Aorta (tissue), 5 donors: ENCODE measurements at regions not wholly inside any gene's neighbourhood (a gene's known extent, or its start where the extent isn't known, plus 50 kb on each side); places are given as distances from the start of the nearest gene placed in this dataset.

Experiments
- ATAC-seq: fragments of 200-7000 bp; cut with Tn5 transposase; one replicate; pipeline ENCODE4 v1.9.1; 2022; ENCODE audit warnings: moderate library complexity; ENCODE audit not compliant: low FRiP score
- DNase-seq, 2 donors: peaks; one replicate each; pipeline ENCODE4 v3.0.0-alpha.2; 2020
- H3K27ac ChIP-seq, 2 donors: one replicate each; pipeline ENCODE4 v1.5.1; 2013; ENCODE audit warnings: low read length in 2 of 2, mild to moderate bottlenecking in 2 of 2, moderate library complexity in 2 of 2, control low read depth in 1 of 2, inconsistent platforms in 1 of 2, low read depth in 1 of 2
- H3K27me3 ChIP-seq, 2 donors: one replicate each; pipeline ENCODE4 v1.6.1; 2013; ENCODE audit warnings: control low read depth in 1 of 2, low read length in 1 of 2, mild to moderate bottlenecking in 1 of 2, moderate library complexity in 1 of 2; ENCODE audit not compliant: insufficient read depth in 2 of 2, control insufficient read depth in 1 of 2
- H3K36me3 ChIP-seq, 2 donors: one replicate each; pipeline ENCODE4 v1.6.1; 2013; ENCODE audit warnings: control low read depth in 1 of 2, low read length in 1 of 2, mild to moderate bottlenecking in 1 of 2; ENCODE audit not compliant: insufficient read depth in 2 of 2, control insufficient read depth in 1 of 2
- H3K4me1 ChIP-seq, 2 donors: one replicate each; pipeline ENCODE4 v1.6.1; 2013; ENCODE audit warnings: low read length in 2 of 2, control low read depth in 1 of 2, mild to moderate bottlenecking in 1 of 2, moderate library complexity in 1 of 2; ENCODE audit not compliant: insufficient read depth in 2 of 2, control insufficient read depth in 1 of 2
- H3K4me3 ChIP-seq, 2 donors: one replicate each; pipeline ENCODE4 v1.5.1; 2013; ENCODE audit warnings: low read length in 2 of 2, control low read depth in 1 of 2, mild to moderate bottlenecking in 1 of 2
- H3K9me3 ChIP-seq: one replicate; pipeline ENCODE4 v1.6.1; 2013; ENCODE audit warnings: mild to moderate bottlenecking, low read length; ENCODE audit not compliant: control insufficient read depth
- WGBS, 2 donors: extraction: QIAGEN DNeasy Blood & Tissue Kit; methylation state at CpG; one replicate each; pipeline ENCODE4 v1.1.7; 2013; 5-methylcytosine and 5-hydroxymethylcytosine counted together
- intact Hi-C, 2 donors: fragments of 100-400 bp; cut with DNase I; formaldehyde crosslinking; loops; one replicate each; pipeline versions ENCODE4 v1.14.2 to v1.15.0; 2022
- donor health status: healthy with polysubstance abuse.
- donor health status: Bipolar disorder and iron deficiency.
- donor health status: DM: no; HTN: no; CAD: no.
- donor health status: DM: no; HTN: no; CAD: no.
- donor health status: DM: yes; HTN: yes; CAD: no.

DNA sequence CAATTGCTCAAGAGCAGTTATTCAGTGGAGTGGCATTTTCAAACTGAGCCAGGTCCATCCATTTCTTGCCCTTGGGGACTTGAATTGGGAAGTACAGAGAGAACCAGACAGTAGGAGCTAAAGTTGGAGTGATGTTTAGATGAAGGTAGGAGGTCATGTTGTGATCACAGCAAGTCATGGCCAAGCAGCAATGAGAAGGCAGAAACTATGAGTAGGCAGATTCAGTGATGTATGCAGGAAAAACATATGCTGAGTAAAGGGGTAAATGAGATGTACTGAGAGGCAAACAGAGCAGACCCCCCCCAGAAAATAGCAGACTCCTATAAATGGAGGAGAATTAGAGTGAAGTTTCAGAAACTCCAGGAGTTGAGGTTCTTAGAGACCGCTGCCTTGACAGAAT, 95.8 kb downstream of the PERP start:
- peaks cover 0 to 2% of the 10 kb centered on the region in 2 donors for H3K36me3 ChIP-seq
- no peaks in the 10 kb centered on the region for H3K27me3 ChIP-seq
- intact Hi-C loops: no loop called here
- H3K9me3 ChIP-seq: no peaks in the 10 kb centered on the region
- no peak overlapping the region for H3K27ac ChIP-seq
- ATAC-seq (no peak), DNase-seq (no peak)
- H3K4me1 ChIP-seq: no peaks in the 10 kb centered on the region
- no peak overlapping the region for H3K4me3 ChIP-seq
- 95 to 98% methylated on average over 1 of the region's 1 CpG for WGBS, 2 donors

DNA sequence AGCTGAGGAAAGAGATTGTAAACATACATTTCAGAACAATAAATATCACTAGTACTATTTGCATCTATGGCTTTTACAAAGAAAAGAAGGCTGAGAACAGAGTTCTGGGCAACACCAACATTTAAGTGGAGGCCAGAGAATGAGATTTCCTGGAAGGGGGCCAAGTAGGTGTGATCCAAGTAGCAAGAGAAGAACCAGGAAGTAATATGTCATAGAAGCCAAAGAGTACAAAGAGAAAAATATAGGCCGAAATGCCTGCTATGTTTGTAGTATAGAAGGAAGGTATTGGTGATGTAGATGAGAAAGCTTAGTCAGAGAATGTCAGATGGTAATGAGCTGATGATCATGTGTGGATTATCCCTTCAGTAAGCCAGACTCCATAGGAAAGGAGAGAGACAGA, 94.5 kb downstream of the PERP start:
- Histone ChIP-seq H3K9me3 (no peaks in the 10 kb centered on the region), H3K27me3 (no peaks in the 10 kb centered on the region), H3K4me1 (no peaks in the 10 kb centered on the region), H3K36me3 (peaks cover 0 to 2% of the 10 kb centered on the region in 2 donors), H3K27ac (no peak overlapping the region), H3K4me3 (no peak overlapping the region)
- ATAC-seq: no peak
- intact Hi-C loops: no loop called here
- DNase-seq: no peak
- WGBS, 2 donors: 90 to 96% methylated on average over 1 of the region's 1 CpG

DNA sequence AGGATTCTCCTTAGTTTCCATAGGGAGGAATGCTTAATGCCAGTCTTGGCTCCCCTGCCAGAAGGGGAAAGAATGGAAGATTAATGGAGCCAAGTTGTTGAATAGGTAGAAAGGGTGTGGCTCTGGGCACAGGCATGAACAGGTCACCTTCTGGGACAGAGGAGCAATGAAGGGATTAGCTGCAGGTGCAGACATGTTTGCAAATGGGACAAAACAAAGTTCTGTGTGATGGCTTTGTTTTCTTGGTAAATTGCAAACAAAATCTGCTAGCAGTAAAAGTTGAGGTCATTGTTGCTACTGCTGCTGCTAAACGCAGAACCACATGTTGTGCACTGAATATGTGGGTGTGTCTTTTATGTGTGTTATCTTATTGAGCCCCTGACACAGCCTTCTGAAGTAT, 93.3 kb downstream of the PERP start:
- Histone ChIP-seq H3K4me1 (no peaks in the 10 kb centered on the region), H3K27ac (no peak overlapping the region), H3K9me3 (no peaks in the 10 kb centered on the region), H3K36me3 (peaks cover 0 to 2% of the 10 kb centered on the region in 2 donors), H3K4me3 (no peak overlapping the region), H3K27me3 (no peaks in the 10 kb centered on the region)
- no peak for ATAC-seq
- intact Hi-C loops: no loop called here
- DNase-seq: no peak
- WGBS, 2 donors: 33 to 43% methylated on average over 1 of the region's 1 CpG

DNA sequence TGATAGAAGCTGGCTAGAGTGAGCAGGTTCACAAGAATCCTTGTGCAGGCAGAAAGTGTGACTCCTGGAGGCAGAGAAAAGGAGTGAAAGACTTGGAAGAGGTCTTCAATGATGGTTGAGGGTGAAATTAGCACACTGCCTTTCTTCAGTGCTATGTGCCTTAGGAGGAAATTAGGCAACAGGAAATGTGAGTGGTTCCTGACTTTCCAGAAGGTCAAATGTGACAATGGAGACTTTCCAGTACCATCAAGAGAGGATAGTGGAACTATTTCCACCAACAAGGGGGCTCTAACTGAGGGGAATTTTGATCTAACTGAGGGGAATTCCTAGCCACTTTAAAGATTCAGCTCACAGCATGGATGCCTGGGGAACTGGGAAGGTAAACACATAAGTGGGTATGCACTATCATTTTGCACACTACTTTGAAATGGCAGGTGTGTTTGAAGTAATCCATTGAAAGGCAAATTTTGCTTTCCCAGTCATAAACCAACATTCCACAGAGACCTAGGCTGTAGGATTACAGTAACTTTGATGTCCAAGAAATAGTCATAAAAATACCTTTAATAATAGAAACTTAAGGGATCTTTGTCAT, 90.0 kb downstream of the PERP start:
- Histone ChIP-seq H3K9me3 (no peaks in the 10 kb centered on the region), H3K36me3 (no peaks in the 10 kb centered on the region), H3K4me3 (no peak overlapping the region), H3K27ac (no peak overlapping the region), H3K4me1 (no peaks in the 10 kb centered on the region), H3K27me3 (no peaks in the 10 kb centered on the region)
- intact Hi-C loops: no loop called here
- no peak for DNase-seq
- ATAC-seq: no peak

DNA sequence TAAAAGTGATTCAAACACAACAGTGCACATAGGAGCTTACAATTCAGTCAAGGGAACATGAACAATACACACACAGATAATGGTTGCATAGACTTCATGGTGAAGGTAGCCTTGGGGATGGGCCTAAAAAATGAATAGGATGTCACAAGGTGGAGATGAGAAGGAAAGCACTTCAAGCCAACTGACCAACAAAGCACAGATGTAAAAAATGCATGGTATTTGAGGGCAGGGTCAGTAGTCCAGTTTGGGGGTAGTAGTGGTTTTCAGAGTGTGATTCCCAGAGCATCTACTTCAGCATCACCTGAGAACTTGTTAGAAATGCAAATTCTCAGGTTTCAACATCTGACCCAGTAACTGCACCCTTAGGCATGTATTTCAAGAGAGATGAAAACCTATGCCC, 88.9 kb downstream of the PERP start:
- H3K27me3 ChIP-seq: no peaks in the 10 kb centered on the region
- no peak overlapping the region for H3K27ac ChIP-seq
- no peak for ATAC-seq
- intact Hi-C loops: no loop called here
- no peaks in the 10 kb centered on the region for H3K4me1 ChIP-seq
- H3K9me3 ChIP-seq: no peaks in the 10 kb centered on the region
- no peak overlapping the region for H3K4me3 ChIP-seq
- no peak for DNase-seq
- H3K36me3 ChIP-seq: no peaks in the 10 kb centered on the region

DNA sequence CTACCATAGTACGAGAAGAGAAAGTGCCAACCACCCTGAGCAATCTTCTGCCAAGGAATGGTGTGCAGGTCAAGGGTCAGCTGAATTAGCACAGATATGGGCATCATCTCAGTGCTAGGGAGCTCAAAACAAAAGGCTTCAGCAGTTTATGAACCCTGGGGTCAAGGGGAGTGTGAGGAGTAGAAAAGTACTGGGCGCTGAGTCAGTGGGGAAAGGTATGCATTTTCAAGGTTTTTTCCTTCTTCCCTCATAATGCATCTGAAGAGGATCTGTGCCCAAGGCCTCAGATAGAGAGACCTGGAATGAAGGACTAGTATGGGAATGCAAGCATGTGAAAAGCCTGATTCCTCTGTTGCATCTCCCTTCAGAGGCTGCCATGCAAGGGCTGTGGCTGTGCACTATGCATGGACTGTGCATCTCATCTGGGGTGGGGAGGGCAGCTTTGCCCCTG, 81.7 kb downstream of the PERP start:
- DNase-seq (no peak), ATAC-seq (no peak)
- no peaks in the 10 kb centered on the region for H3K36me3 ChIP-seq
- H3K4me1 ChIP-seq: no peaks in the 10 kb centered on the region
- no peak overlapping the region for H3K27ac ChIP-seq
- peaks cover 3% of the 10 kb centered on the region for H3K9me3 ChIP-seq
- no peaks in the 10 kb centered on the region for H3K27me3 ChIP-seq
- intact Hi-C loops: no loop called here
- no peak overlapping the region for H3K4me3 ChIP-seq
- WGBS, 2 donors: 94 to 97% methylated on average over 2 of the region's 2 CpGs

DNA sequence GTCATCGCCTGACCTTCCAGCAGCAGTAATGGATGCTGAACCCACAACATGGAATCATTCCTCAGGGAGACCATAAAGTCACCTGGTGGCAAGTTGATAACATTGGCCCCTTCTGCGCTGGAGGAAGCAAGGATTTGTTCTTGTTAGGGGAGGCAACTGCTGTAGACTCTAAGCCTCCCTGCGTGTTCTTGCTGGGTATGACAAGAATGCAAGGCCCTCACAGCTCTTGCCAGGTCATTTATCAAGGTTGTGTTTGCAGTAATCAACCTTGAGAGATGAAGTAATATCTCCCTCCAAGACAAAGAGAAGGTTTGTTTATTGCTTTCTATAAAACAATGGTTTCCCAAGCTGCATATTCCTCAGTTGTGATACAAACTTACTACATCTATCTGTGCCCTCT, 80.9 kb downstream of the PERP start:
- Histone ChIP-seq H3K27ac (no peak overlapping the region), H3K27me3 (no peaks in the 10 kb centered on the region), H3K9me3 (peaks cover 3% of the 10 kb centered on the region), H3K4me3 (no peak overlapping the region), H3K4me1 (no peaks in the 10 kb centered on the region), H3K36me3 (no peaks in the 10 kb centered on the region)
- ATAC-seq (no peak), DNase-seq (no peak)
- intact Hi-C loops: no loop called here
- WGBS, 2 donors: 62 to 72% methylated on average over 3 of the region's 3 CpGs

DNA sequence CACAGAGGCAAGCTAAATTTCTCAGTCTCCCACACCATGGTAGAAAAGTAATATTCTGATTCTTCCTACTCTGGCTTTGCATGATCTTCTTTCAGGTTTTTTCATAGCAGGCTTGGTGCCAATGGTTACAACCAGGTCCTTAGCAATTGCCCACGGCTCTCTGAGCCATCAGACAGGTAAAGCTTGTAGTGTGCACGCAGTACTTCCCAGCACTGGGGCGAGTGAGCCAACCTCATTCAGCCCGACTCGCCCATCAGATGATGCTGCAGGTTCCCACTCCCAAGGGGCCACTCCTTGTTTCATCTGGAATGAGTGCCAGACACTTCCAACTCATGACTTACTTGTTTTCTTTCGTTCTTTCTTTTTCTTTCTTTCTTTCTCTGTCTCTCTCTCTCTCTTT, 78.3 kb downstream of the PERP start:
- intact Hi-C loops: no loop called here
- DNase-seq (no peak), ATAC-seq (no peak)
- no peaks in the 10 kb centered on the region for H3K36me3 ChIP-seq
- H3K27ac ChIP-seq: no peak overlapping the region
- H3K4me1 ChIP-seq: no peaks in the 10 kb centered on the region
- H3K4me3 ChIP-seq: no peak overlapping the region
- 82 to 84% methylated on average over 6 of the region's 6 CpGs for WGBS, 2 donors
- H3K9me3 ChIP-seq: peaks cover 3% of the 10 kb centered on the region
- no peaks in the 10 kb centered on the region for H3K27me3 ChIP-seq

DNA sequence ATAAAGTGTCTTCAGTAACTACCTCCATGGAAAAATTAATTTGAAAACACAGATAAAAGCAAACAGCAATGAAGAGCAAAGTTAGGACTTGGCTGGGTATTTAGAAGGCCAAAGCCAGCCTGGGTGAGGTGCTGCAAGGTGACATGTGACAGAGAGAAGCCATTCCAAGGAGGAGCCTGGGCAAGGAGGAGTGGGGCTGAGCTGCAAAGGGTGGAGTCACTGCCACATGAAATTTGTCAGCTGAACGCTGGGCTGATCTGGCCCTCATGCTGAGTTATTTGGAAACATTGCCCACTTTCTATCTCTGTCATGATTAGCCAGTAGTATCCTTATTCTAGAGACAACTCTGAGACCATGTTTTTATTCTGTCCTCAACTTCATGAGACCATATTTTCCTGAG, 76.3 kb downstream of the PERP start:
- Histone ChIP-seq H3K9me3 (peaks cover 3% of the 10 kb centered on the region), H3K27me3 (no peaks in the 10 kb centered on the region), H3K4me3 (no peak overlapping the region), H3K4me1 (no peaks in the 10 kb centered on the region), H3K36me3 (no peaks in the 10 kb centered on the region), H3K27ac (no peak overlapping the region)
- ATAC-seq: no peak
- 27 to 31% methylated on average over 1 of the region's 1 CpG for WGBS, 2 donors
- no peak for DNase-seq
- intact Hi-C loops: no loop called here
